Brain microvascular endothelial cell (primary cell): ENCODE measurements at regions not wholly inside any gene's neighbourhood (a gene's known extent, or its start where the extent isn't known, plus 50 kb on each side); places are given as distances from the start of the nearest gene placed in this dataset.

Experiments
- DNase-seq: peaks from one replicate; pipeline ENCODE4 v3.0.0-alpha.2; 2020
- H3K27ac ChIP-seq: fragments of 250-450 bp; sonication (Bioruptor Pico); 2 replicates; pipeline ENCODE4 v1.5.1; 2020; ENCODE audit warnings: mild to moderate bottlenecking, moderate library complexity
- H3K27me3 ChIP-seq: fragments of 250-450 bp; sonication (Bioruptor Pico); replicated peaks from 2 replicates; pipeline ENCODE4 v1.5.1; 2020; ENCODE audit warnings: mild to moderate bottlenecking
- H3K36me3 ChIP-seq: fragments of 250-450 bp; sonication (Bioruptor Pico); replicated peaks from 2 replicates; pipeline ENCODE4 v1.5.1; 2020; ENCODE audit warnings: mild to moderate bottlenecking
- H3K4me3 ChIP-seq: 2 replicates; pipeline ENCODE4 v1.5.1; 2011; ENCODE audit warnings: low read depth, mild to moderate bottlenecking, control low read depth, low read length, moderate library complexity
- CTCF ChIP-seq: IDR thresholded peaks from 2 replicates; pipeline ENCODE4 v1.5.1; 2011; ENCODE audit warnings: low read depth, mild to moderate bottlenecking, moderate library complexity, low read length, control low read depth, inconsistent platforms; ENCODE audit errors: missing control alignments
- in situ Hi-C: cut with HindIII; loops from 2 replicates; pipeline ENCODE4 v1.10.0; 2017; ENCODE audit warnings: low sequenced_read_pairs, low pct_ligation_motif_present

DNA sequence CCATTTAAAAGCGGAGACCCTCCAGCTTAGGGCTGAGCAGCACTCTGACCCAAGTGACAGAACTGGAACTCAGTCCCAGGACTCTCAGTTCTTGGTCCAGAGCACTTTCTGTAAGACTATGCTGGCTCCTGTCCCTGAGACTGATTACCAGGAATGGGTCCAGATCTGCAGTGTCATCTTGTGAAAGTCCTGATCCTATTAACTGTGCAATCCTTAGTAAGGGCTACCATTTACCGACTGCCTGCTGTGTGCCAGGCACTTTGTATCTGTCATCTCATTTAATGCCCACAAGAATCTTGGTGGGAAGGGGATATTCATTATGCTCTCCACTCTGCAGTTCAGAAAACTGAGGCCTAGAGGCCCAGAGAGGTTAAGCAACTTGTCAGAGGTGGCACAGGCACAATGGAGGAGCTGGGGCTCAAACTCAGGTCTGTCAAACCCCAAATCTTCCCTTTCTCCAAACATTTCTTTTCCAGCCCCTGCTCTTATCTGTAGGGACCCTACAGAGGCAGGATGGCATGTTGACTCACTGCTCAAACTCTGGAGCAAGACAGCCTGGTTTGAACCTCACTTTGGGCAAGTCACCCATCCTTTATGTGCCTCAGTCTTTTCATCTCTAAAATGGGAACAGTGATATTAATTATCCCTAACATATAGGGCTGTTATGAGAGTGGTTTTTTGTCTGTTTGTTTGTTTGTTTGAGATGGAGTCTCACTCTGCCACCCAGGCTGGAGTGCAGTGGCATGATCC lies 57.6 kb upstream of the IFNLR1 start:
- no peak for TF ChIP-seq CTCF
- H3K36me3 ChIP-seq = no peaks in the 10 kb centered on the region
- in situ Hi-C loops = no loop called here
- no peaks in the 10 kb centered on the region for H3K27me3 ChIP-seq
- H3K4me3 ChIP-seq = no peak overlapping the region
- no peak for DNase-seq
- H3K27ac ChIP-seq = no peak overlapping the region

DNA sequence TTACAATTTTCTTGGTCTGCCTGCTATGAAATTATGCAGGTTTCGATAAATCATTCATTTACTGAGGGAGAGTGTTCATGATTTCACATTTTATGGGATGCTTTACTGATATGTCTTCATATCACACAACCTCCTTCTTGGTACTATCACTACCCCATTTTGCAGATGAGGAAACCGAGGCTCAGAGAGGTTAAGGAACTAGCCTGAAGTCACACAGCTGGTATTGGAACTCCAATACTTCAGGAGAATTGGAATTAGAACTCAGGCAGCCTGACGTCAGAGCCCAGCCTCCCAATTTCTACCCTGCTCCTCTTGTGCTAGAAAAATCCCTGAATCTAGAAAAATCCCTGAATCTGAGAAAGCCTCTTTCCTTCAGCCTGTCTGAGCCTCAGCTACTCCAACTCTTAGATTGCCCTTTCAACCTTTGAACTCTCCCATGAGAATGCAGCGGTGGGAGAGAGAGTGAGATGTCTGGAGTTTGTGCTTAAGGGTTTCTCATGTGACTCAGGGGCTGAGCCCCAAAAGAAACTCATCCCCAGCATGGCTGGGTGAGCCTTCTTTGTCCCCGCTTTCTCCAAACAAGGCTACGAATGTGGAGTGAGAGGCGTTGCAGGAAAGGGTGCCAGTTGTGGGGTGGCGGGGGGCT lies 50.8 kb upstream of the IFNLR1 start:
- in situ Hi-C loops = no loop called here
- no peaks in the 10 kb centered on the region for H3K36me3 ChIP-seq
- H3K27me3 ChIP-seq = peaks cover 3% of the 10 kb centered on the region

DNA sequence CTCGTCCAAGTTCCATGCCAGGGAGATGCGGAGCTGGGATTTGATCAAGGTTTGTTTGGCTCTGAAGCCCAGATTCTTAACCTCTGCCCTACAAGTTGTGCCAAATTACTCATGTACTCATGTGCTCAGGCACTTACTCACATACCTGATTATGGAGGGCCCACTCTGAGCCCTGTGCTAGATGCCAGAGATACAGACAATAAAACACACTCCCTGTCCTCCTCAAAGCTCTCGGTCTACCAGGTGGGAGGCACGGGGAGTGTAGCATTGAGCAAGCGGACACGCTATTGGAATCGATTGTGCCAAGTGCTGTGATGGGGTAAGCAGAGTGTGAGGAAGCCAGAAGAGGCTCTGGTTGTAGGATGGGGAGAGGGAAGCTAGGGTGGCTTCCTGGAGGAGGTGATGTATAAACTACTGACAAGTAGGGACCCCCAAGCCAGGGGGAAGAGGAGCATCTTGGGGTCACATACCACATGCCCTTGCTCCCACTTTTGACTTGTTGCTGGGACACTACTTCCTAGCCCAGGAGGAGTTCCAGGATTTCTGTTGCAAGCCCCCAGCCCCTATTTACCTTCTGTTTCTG lies 49.8 kb upstream of the IFNLR1 start:
- H3K27ac ChIP-seq = no peak overlapping the region
- in situ Hi-C loops = no loop called here
- DNase-seq = no peak

More for the DNA sequence above, 50.8 kb upstream of the IFNLR1 start:
- Histone ChIP-seq H3K4me3 (no peak overlapping the region), H3K27ac (no peak overlapping the region)
- no peak for DNase-seq
- TF ChIP-seq CTCF = no peak

More for the DNA sequence above, 49.8 kb upstream of the IFNLR1 start:
- Histone ChIP-seq H3K27me3 (peaks cover 3% of the 10 kb centered on the region), H3K36me3 (no peaks in the 10 kb centered on the region), H3K4me3 (no peak overlapping the region)
- no peak for TF ChIP-seq CTCF
